Muscle of leg (tissue), 3 donors: ENCODE measurements at regions not wholly inside any gene's neighbourhood (a gene's known extent, or its start where the extent isn't known, plus 50 kb on each side); places are given as distances from the start of the nearest gene placed in this dataset.
A peak's percentile ranks its signal among the peaks of the same experiment; 100 is the strongest.

Source experiments
- DNase-seq: peaks from one replicate; pipeline ENCODE4 v3.0.0; 2013
- H3K27ac ChIP-seq: one replicate; pipeline ENCODE4 v1.5.1; 2013; ENCODE audit warnings: mild to moderate bottlenecking, low read length, control low read depth
- H3K27me3 ChIP-seq: one replicate; pipeline ENCODE4 v1.6.1; 2013; ENCODE audit warnings: low read length; ENCODE audit not compliant: control insufficient read depth, insufficient read depth
- H3K36me3 ChIP-seq: one replicate; pipeline ENCODE4 v1.6.1; 2013; ENCODE audit warnings: low read length; ENCODE audit not compliant: control insufficient read depth, insufficient read depth
- H3K4me1 ChIP-seq: one replicate; pipeline ENCODE4 v1.6.1; 2013; ENCODE audit warnings: low read length; ENCODE audit not compliant: control insufficient read depth, insufficient read depth
- H3K4me3 ChIP-seq: one replicate; pipeline ENCODE4 v1.5.1; 2013; ENCODE audit warnings: low read length, control low read depth
- H3K9me3 ChIP-seq: replicated peaks from 2 replicates; pipeline ENCODE4 v1.6.1; 2013; ENCODE audit warnings: low read depth, low read length; ENCODE audit not compliant: control insufficient read depth
- WGBS: methylation state at CpG from one replicate; pipeline ENCODE4 v1.1.5; 2013; ENCODE audit warnings: missing lambda C conversion rate; ENCODE audit not compliant: insufficient coverage; 5-methylcytosine and 5-hydroxymethylcytosine counted together

- no peaks in the 10 kb centered on the region for H3K4me1 ChIP-seq
- no peak overlapping the region for H3K27ac ChIP-seq
- no peak for DNase-seq
- no peak overlapping the region for H3K4me3 ChIP-seq
- no peaks in the 10 kb centered on the region for H3K27me3 ChIP-seq
- H3K36me3 ChIP-seq, result no peaks in the 10 kb centered on the region
- 100% methylated on average over 1 of the region's 1 CpG for WGBS
- H3K9me3 ChIP-seq, result no peaks in the 10 kb centered on the region
Measured at GRCh38 chr2:198385856-198386255, 581.5 kb downstream of the PLCL1 start.

- WGBS, result no CpG with 5 or more reads among the region's 4 CpGs
- Histone ChIP-seq H3K27ac (no peak overlapping the region), H3K36me3 (no peaks in the 10 kb centered on the region), H3K9me3 (no peaks in the 10 kb centered on the region), H3K27me3 (no peaks in the 10 kb centered on the region), H3K4me3 (no peak overlapping the region), H3K4me1 (no peaks in the 10 kb centered on the region)
- no peak for DNase-seq
Measured at GRCh38 chr2:198385326-198385725, 580.9 kb downstream of the PLCL1 start.

GRCh38 chr2:198383392-198383791, 579.0 kb downstream of the PLCL1 start:
- Histone ChIP-seq H3K36me3 (no peaks in the 10 kb centered on the region), H3K9me3 (no peaks in the 10 kb centered on the region), H3K4me3 (no peak overlapping the region), H3K4me1 (no peaks in the 10 kb centered on the region), H3K27me3 (no peaks in the 10 kb centered on the region), H3K27ac (no peak overlapping the region)
- no peak for DNase-seq

GRCh38 chr2:198382811-198383210, 578.4 kb downstream of the PLCL1 start:
- Histone ChIP-seq H3K4me3 (no peak overlapping the region), H3K27ac (no peak overlapping the region), H3K27me3 (no peaks in the 10 kb centered on the region), H3K9me3 (no peaks in the 10 kb centered on the region), H3K4me1 (no peaks in the 10 kb centered on the region), H3K36me3 (no peaks in the 10 kb centered on the region)
- no peak for DNase-seq

- 65% methylated on average over 5 of the region's 5 CpGs for WGBS
- DNase-seq, result peak; percentile 2
- peaks cover 4% of the 10 kb centered on the region for H3K4me1 ChIP-seq
- H3K4me3 ChIP-seq, result no peak overlapping the region
- H3K36me3 ChIP-seq, result no peaks in the 10 kb centered on the region
- no peaks in the 10 kb centered on the region for H3K9me3 ChIP-seq
- no peaks in the 10 kb centered on the region for H3K27me3 ChIP-seq
- no peak overlapping the region for H3K27ac ChIP-seq
Measured at GRCh38 chr2:198376677-198377076, 572.3 kb downstream of the PLCL1 start.

GRCh38 chr2:198375083-198375410, 570.7 kb downstream of the PLCL1 start:
- no peak overlapping the region for H3K4me3 ChIP-seq
- WGBS, result 54% methylated on average over 3 of the region's 4 CpGs
- H3K27ac ChIP-seq, result peak overlapping the region; percentile 11
- H3K27me3 ChIP-seq, result no peaks in the 10 kb centered on the region
- H3K4me1 ChIP-seq, result peaks cover 4% of the 10 kb centered on the region
- H3K36me3 ChIP-seq, result no peaks in the 10 kb centered on the region
- peak; percentile 52 for DNase-seq
- H3K9me3 ChIP-seq, result no peaks in the 10 kb centered on the region

- H3K9me3 ChIP-seq, result no peaks in the 10 kb centered on the region
- H3K4me3 ChIP-seq, result no peak overlapping the region
- peaks cover 4% of the 10 kb centered on the region for H3K4me1 ChIP-seq
- no peaks in the 10 kb centered on the region for H3K27me3 ChIP-seq
- DNase-seq, result peak; percentile 78
- H3K36me3 ChIP-seq, result no peaks in the 10 kb centered on the region
- WGBS, result no CpG with 5 or more reads among the region's 3 CpGs
- peak overlapping the region; percentile 11 for H3K27ac ChIP-seq
Measured at GRCh38 chr2:198374375-198375082, 570.1 kb downstream of the PLCL1 start.

GRCh38 chr2:198371921-198372543, 567.6 kb downstream of the PLCL1 start:
- Histone ChIP-seq H3K9me3 (no peaks in the 10 kb centered on the region), H3K27me3 (no peaks in the 10 kb centered on the region), H3K27ac (no peak overlapping the region), H3K4me3 (no peak overlapping the region), H3K4me1 (peaks cover 4% of the 10 kb centered on the region), H3K36me3 (no peaks in the 10 kb centered on the region)
- 86% methylated on average over 1 of the region's 10 CpGs for WGBS
- DNase-seq, result peak; percentile 15

- no CpG with 5 or more reads among the region's 1 CpG for WGBS
Measured at GRCh38 chr2:198371329-198371728, 566.9 kb downstream of the PLCL1 start.

GRCh38 chr2:198368089-198368488, 563.7 kb downstream of the PLCL1 start:
- Histone ChIP-seq H3K27me3 (no peaks in the 10 kb centered on the region), H3K4me3 (no peak overlapping the region), H3K27ac (no peak overlapping the region), H3K9me3 (no peaks in the 10 kb centered on the region), H3K4me1 (no peaks in the 10 kb centered on the region), H3K36me3 (no peaks in the 10 kb centered on the region)
- WGBS, result 40% methylated on average over 1 of the region's 2 CpGs
- no peak for DNase-seq

More at GRCh38 chr2:198371329-198371728, 566.9 kb downstream of the PLCL1 start:
- Histone ChIP-seq H3K9me3 (no peaks in the 10 kb centered on the region), H3K4me3 (no peak overlapping the region), H3K27ac (no peak overlapping the region), H3K4me1 (peaks cover 4% of the 10 kb centered on the region), H3K36me3 (no peaks in the 10 kb centered on the region), H3K27me3 (no peaks in the 10 kb centered on the region)
- DNase-seq, result no peak

GRCh38 chr2:198362740-198363139, 558.3 kb downstream of the PLCL1 start:
- no peak overlapping the region for H3K27ac ChIP-seq
- no CpG with 5 or more reads among the region's 1 CpG for WGBS
- H3K4me1 ChIP-seq, result no peaks in the 10 kb centered on the region
- H3K4me3 ChIP-seq, result no peak overlapping the region
- DNase-seq, result no peak
- H3K36me3 ChIP-seq, result no peaks in the 10 kb centered on the region
- H3K9me3 ChIP-seq, result no peaks in the 10 kb centered on the region
- H3K27me3 ChIP-seq, result no peaks in the 10 kb centered on the region
